ENCODE measurements at regions not wholly inside any gene's neighbourhood (a gene's known extent, or its start where the extent isn't known, plus 50 kb on each side); places are given as distances from the start of the nearest gene placed in this dataset.

- TF ChIP-seq POLR2A (IDR thresholded peaks at IDR 0.05), result no peak
- TF ChIP-seq CTCF (IDR thresholded peaks at IDR 0.05), result no peak
These were observed 1701.8 kb downstream of the EFNA5 start for GRCh38 chr5:105968981-105969380.
